Lower leg skin (tissue), 4 donors: ENCODE measurements at regions not wholly inside any gene's neighbourhood (a gene's known extent, or its start where the extent isn't known, plus 50 kb on each side); places are given as distances from the start of the nearest gene placed in this dataset.

Experiments
- DNase-seq, 2 donors: peaks; one replicate each; pipeline ENCODE4 v3.0.0-alpha.2; 2019; ENCODE audit warnings: low spot score in 2 of 2
- H3K4me3 ChIP-seq: fragments of 200-600 bp; sonication (generic); 2 replicates; pipeline ENCODE4 v1.5.1; 2017; ENCODE audit warnings: mild to moderate bottlenecking, low read depth; ENCODE audit not compliant: poor library complexity, severe bottlenecking
- POLR2A ChIP-seq, 2 donors: fragments of 450-650 bp; IDR thresholded peaks; one replicate each; pipeline ENCODE4 v1.6.1; 2016 to 2017; ENCODE audit warnings: antibody characterized with exemption in 2 of 2, mild to moderate bottlenecking in 1 of 2, moderate library complexity in 1 of 2
- WGBS, 2 donors: methylation state at CpG; one replicate each; pipeline ENCODE4 v1.1.5; 2018; 5-methylcytosine and 5-hydroxymethylcytosine counted together
- intact Hi-C: fragments of 100-400 bp; cut with DNase I; formaldehyde crosslinking; loops from one replicate; pipeline ENCODE4 v1.15.0; 2023; ENCODE audit warnings: low total_unique reads
- TF ChIP-seq, protein P1 (sequence below), 3 donors: fragments of 450-650 bp; IDR thresholded peaks; one replicate each; pipeline ENCODE4 v1.5.1; 2016; ENCODE audit warnings: antibody characterized with exemption in 3 of 3, mild to moderate bottlenecking in 3 of 3, moderate library complexity in 2 of 3

DNA sequence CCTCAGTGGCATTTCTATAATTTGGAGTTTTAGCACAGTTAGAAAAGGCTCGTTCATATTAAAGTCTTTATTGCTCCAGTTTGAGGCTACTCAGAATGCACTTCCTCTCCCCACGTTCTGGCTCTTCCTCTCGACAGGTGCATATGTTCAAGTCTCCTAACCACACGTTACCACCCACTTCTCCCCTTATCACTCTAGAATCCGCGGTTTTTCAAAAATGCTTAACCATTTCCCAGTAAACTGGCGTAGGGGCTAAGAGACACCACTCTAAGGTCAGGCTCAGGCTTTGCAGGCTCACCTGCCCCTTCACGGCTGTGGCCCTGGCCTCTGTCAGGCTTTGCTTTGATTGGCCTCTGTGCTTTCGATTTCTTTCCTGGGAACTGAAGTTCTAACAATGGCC lies 383.6 kb downstream of the GLRX3 start:
- 87 to 88% methylated on average over 9 of the region's 9 CpGs for WGBS, 2 donors
- DNase-seq, result no peak
- H3K4me3 ChIP-seq, result no peak overlapping the region
- intact Hi-C loops, result no loop called here
- no peak for TF ChIP-seq POLR2A (IDR thresholded peaks at IDR 0.05)
- TF ChIP-seq, protein P1, sequence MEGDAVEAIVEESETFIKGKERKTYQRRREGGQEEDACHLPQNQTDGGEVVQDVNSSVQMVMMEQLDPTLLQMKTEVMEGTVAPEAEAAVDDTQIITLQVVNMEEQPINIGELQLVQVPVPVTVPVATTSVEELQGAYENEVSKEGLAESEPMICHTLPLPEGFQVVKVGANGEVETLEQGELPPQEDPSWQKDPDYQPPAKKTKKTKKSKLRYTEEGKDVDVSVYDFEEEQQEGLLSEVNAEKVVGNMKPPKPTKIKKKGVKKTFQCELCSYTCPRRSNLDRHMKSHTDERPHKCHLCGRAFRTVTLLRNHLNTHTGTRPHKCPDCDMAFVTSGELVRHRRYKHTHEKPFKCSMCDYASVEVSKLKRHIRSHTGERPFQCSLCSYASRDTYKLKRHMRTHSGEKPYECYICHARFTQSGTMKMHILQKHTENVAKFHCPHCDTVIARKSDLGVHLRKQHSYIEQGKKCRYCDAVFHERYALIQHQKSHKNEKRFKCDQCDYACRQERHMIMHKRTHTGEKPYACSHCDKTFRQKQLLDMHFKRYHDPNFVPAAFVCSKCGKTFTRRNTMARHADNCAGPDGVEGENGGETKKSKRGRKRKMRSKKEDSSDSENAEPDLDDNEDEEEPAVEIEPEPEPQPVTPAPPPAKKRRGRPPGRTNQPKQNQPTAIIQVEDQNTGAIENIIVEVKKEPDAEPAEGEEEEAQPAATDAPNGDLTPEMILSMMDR (IDR thresholded peaks at IDR 0.05), result no peak

DNA sequence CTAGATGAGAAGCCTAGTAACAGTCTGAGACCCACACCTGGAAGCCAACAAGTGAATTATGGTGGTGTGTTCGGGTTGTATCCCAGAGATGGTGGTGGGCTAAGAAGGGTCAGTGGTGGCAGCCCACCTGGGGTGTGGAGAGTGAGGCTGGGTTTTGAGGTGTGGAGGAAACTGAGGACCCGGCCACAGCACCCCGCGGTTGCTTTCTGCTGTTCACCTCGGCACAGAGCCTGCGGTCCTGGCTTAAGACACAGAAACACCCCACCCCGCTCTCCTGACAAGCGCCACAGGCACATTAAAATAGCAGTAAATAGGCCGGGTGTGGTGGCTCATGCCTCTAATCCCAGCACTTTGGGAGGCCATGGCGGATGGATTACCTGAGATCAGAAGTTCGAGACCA lies 395.1 kb downstream of the GLRX3 start:
- TF ChIP-seq, protein P1 (IDR thresholded peaks at IDR 0.05), result no peak
- TF ChIP-seq POLR2A (IDR thresholded peaks at IDR 0.05), result no peak
- H3K4me3 ChIP-seq, result no peak overlapping the region
- WGBS, 2 donors, result 82 to 88% methylated on average over 11 of the region's 11 CpGs
- intact Hi-C loops, result no loop called here
- DNase-seq, result no peak

DNA sequence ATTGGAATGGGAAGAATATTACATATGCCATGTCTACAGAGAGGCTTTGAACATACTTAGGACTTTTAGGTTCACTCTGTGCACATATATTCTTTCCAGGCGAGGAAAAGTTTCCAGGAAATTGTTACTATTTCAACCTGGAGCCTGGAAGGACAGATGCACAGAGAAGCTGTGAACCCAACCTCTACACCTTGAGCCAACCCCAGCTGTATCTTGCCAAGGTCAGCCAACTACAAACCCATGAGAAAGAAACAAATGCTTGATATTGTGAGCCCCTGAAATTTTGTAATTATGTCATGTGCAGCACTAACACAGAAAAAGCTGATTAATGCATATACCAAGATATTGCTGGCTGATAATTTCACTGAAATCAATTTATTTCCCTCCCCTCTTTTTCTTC lies 404.9 kb downstream of the GLRX3 start:
- H3K4me3 ChIP-seq, result no peak overlapping the region
- intact Hi-C loops, result no loop called here
- TF ChIP-seq, protein P1 (IDR thresholded peaks at IDR 0.05), result no peak
- no peak for TF ChIP-seq POLR2A (IDR thresholded peaks at IDR 0.05)
- 77 to 80% methylated on average over 1 of the region's 1 CpG for WGBS, 2 donors
- DNase-seq, result no peak

DNA sequence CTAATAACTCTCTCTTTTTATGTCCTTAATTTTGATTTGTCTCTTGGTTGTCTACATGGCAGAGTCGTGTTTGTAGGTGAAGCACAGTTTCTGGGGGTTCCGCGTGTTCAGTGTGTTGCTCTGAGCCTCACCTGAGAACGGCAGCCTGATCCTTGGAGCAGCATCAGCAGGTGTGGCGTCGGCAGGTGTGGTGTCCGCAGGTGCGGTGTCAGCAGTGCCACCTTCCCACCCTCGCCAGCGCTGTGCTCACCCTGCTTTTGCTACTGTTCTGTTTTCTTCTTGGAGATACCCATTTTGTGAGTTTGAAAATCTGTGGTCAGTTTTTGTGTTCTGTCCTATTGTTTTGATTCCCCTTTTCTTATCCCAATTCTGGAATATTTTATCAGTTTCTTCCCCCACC lies 406.6 kb downstream of the GLRX3 start:
- intact Hi-C loops, result no loop called here
- no peak for TF ChIP-seq POLR2A (IDR thresholded peaks at IDR 0.05)
- TF ChIP-seq, protein P1 (IDR thresholded peaks at IDR 0.05), result no peak
- no peak for DNase-seq
- 63 to 87% methylated on average over 10 of the region's 10 CpGs for WGBS, 2 donors
- no peak overlapping the region for H3K4me3 ChIP-seq

DNA sequence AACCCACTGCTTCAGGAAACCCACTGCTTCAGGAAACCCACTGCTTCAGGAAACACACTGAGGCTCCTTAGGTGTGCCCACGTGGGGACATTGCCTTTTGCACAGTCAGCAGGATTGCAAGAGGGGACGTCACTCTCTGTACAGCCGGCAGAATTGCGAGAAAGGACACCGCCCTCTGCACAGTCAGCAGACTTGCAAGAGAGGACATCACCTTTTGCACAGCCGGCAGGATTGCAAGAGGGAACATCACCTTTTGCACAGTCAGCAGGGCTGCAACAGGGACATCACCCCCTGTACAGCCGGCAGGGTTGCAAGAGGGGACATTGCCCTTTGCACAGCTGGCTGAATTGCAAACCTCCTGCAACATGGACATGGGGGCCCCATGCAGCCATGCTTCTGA lies 407.6 kb downstream of the GLRX3 start:
- H3K4me3 ChIP-seq, result no peak overlapping the region
- TF ChIP-seq, protein P1 (IDR thresholded peaks at IDR 0.05), result no peak
- TF ChIP-seq POLR2A (IDR thresholded peaks at IDR 0.05), result no peak
- no peak for DNase-seq
- intact Hi-C loops, result no loop called here
- 64 to 79% methylated on average over 7 of the region's 7 CpGs for WGBS, 2 donors

DNA sequence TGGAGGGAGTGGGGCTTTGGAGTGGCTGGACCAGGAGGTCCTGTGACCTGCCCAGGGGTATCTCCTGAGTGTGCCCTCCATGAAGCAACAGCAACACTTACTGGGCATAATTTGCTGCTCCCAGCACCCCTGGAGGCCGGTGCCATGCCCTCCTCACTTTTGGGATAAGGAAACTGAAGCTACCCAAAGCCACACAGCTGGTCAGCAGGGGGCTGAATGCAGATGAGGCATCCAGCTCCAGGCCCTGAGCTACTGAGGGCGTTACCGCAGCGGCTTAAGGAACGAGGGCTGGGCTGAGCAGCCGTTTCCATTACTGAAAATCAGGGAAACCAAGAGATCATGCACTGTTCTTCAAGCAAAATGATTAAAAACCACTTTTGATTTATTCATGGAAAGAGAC lies 408.9 kb downstream of the GLRX3 start:
- TF ChIP-seq, protein P1 (IDR thresholded peaks at IDR 0.05), result no peak
- no peak for TF ChIP-seq POLR2A (IDR thresholded peaks at IDR 0.05)
- no peak overlapping the region for H3K4me3 ChIP-seq
- intact Hi-C loops, result no loop called here
- 50 to 51% methylated on average over 6 of the region's 6 CpGs for WGBS, 2 donors
- DNase-seq, result no peak
